H9 (cell line): ENCODE measurements at regions not wholly inside any gene's neighbourhood (a gene's known extent, or its start where the extent isn't known, plus 50 kb on each side); places are given as distances from the start of the nearest gene placed in this dataset.

ENCODE experiments used
- DNase-seq: peaks from one replicate; pipeline ENCODE4 v3.0.0-alpha.2; 2017
- H2AFZ ChIP-seq: one replicate; pipeline ENCODE4 v1.6.1; 2013; ENCODE audit warnings: mild to moderate bottlenecking, low read length, control low read depth, moderate library complexity
- H2AK5ac ChIP-seq: 2 replicates; pipeline ENCODE4 v1.6.1; 2013; ENCODE audit warnings: low read length, control low read depth, mixed read lengths; ENCODE audit not compliant: insufficient read length
- H2BK120ac ChIP-seq: one replicate; pipeline ENCODE4 v1.6.1; 2013; ENCODE audit warnings: low read depth, mild to moderate bottlenecking, low read length, control low read depth, inconsistent platforms; ENCODE audit not compliant: poor library complexity, severe bottlenecking
- H2BK12ac ChIP-seq: 2 replicates; pipeline ENCODE4 v1.6.1; 2013; ENCODE audit warnings: low read length, control low read depth, mixed read lengths, low read depth; ENCODE audit not compliant: insufficient read length
- H2BK15ac ChIP-seq: 2 replicates; pipeline ENCODE4 v1.6.1; 2013; ENCODE audit warnings: low read depth, low read length, control low read depth
- H2BK20ac ChIP-seq: one replicate; pipeline ENCODE4 v1.6.1; 2013; ENCODE audit warnings: low read depth, mild to moderate bottlenecking, low read length, control low read depth, inconsistent platforms; ENCODE audit not compliant: poor library complexity, severe bottlenecking
- H2BK5ac ChIP-seq: 2 replicates; pipeline ENCODE4 v1.6.1; 2013; ENCODE audit warnings: low read length, control low read depth, mixed read lengths; ENCODE audit not compliant: insufficient read length
- H3K14ac ChIP-seq: 2 replicates; pipeline ENCODE4 v1.6.1; 2013; ENCODE audit warnings: low read length, control low read depth; ENCODE audit not compliant: insufficient read depth
- H3K18ac ChIP-seq: 2 replicates; pipeline ENCODE4 v1.6.1; 2013; ENCODE audit warnings: low read depth, mild to moderate bottlenecking, mixed read lengths, low read length, control low read depth; ENCODE audit not compliant: insufficient read length
- H3K23ac ChIP-seq: 2 replicates; pipeline ENCODE4 v1.6.1; 2013; ENCODE audit warnings: low read length, control low read depth, mixed read lengths, low read depth; ENCODE audit not compliant: insufficient read length
- H3K23me2 ChIP-seq: 2 replicates; pipeline ENCODE4 v1.6.1; 2013; ENCODE audit warnings: low read depth, mild to moderate bottlenecking, mixed read lengths, low read length, control low read depth; ENCODE audit not compliant: insufficient read length, poor library complexity, severe bottlenecking
- H3K27ac ChIP-seq: 2 replicates; pipeline ENCODE4 v1.5.1; 2013; ENCODE audit warnings: low read length, control low read depth, mixed read lengths, low read depth; ENCODE audit not compliant: insufficient read length
- H3K27me3 ChIP-seq: 2 replicates; pipeline ENCODE4 v1.6.1; 2013; ENCODE audit warnings: low read length, control low read depth, inconsistent platforms; ENCODE audit not compliant: insufficient read depth
- H3K4ac ChIP-seq: 2 replicates; pipeline ENCODE4 v1.6.1; 2013; ENCODE audit warnings: low read depth, mild to moderate bottlenecking, control low read depth, inconsistent platforms, low read length, moderate library complexity
- H3K4me1 ChIP-seq: 2 replicates; pipeline ENCODE4 v1.6.1; 2013; ENCODE audit warnings: low read length, control low read depth, inconsistent platforms; ENCODE audit not compliant: insufficient read depth
- H3K4me2 ChIP-seq: 2 replicates; pipeline ENCODE4 v1.6.1; 2013; ENCODE audit warnings: low read length, control low read depth, mixed read lengths; ENCODE audit not compliant: insufficient read length, insufficient read depth
- H3K56ac ChIP-seq: 2 replicates; pipeline ENCODE4 v1.6.1; 2013; ENCODE audit warnings: low read depth, mild to moderate bottlenecking, mixed read lengths, low read length, control low read depth; ENCODE audit not compliant: insufficient read length
- H3K79me1 ChIP-seq: 2 replicates; pipeline ENCODE4 v1.6.1; 2013; ENCODE audit warnings: low read depth, mild to moderate bottlenecking, moderate library complexity, low read length, control low read depth, inconsistent platforms; ENCODE audit not compliant: insufficient read depth, poor library complexity, severe bottlenecking
- H3K79me2 ChIP-seq: 2 replicates; pipeline ENCODE4 v1.6.1; 2013; ENCODE audit warnings: low read length, control low read depth, inconsistent platforms; ENCODE audit not compliant: insufficient read depth
- H3K9ac ChIP-seq: 2 replicates; pipeline ENCODE4 v1.6.1; 2013; ENCODE audit warnings: low read length, control low read depth, mixed read lengths; ENCODE audit not compliant: insufficient read length; ENCODE audit errors: extremely low read depth
- H3K9me3 ChIP-seq: one replicate; pipeline ENCODE4 v1.6.1; 2013; ENCODE audit warnings: low read depth, low read length, inconsistent platforms; ENCODE audit not compliant: control insufficient read depth
- H3T11ph ChIP-seq: one replicate; pipeline ENCODE4 v1.6.1; 2013; ENCODE audit warnings: mild to moderate bottlenecking, low read length, control low read depth, inconsistent platforms
- H4K20me1 ChIP-seq: one replicate; pipeline ENCODE4 v1.6.1; 2013; ENCODE audit not compliant: control insufficient read depth, insufficient read length, insufficient read depth
- H4K5ac ChIP-seq: 2 replicates; pipeline ENCODE4 v1.6.1; 2013; ENCODE audit warnings: low read depth, mild to moderate bottlenecking, mixed read lengths, low read length, control low read depth; ENCODE audit not compliant: insufficient read length
- H4K8ac ChIP-seq: replicated peaks from 2 replicates; pipeline ENCODE4 v1.6.1; 2013; ENCODE audit warnings: low read length, control low read depth, mixed read lengths, low read depth; ENCODE audit not compliant: insufficient read length
- H4K91ac ChIP-seq: 2 replicates; pipeline ENCODE4 v1.6.1; 2013; ENCODE audit warnings: low read depth, mild to moderate bottlenecking, moderate library complexity, mixed read lengths, low read length, control low read depth; ENCODE audit not compliant: insufficient read length
- H3K27ac Mint-ChIP-seq, 3 experiments: 2 replicates in 2 of 3; 3 replicates in 1 of 3; pipeline ENCODE4 v1.8.0; 2020 to 2021; ENCODE audit warnings: mixed read lengths in 3 of 3, mild to moderate bottlenecking in 1 of 3, moderate library complexity in 1 of 3
- H3K27me3 Mint-ChIP-seq: 2 replicates; pipeline ENCODE4 v1.8.0; 2021; ENCODE audit warnings: low read depth, mild to moderate bottlenecking, moderate library complexity, mixed read lengths
- H3K36me3 Mint-ChIP-seq, 3 experiments: 2 replicates in 2 of 3; 3 replicates in 1 of 3; pipeline ENCODE4 v1.8.0; 2020 to 2021; ENCODE audit warnings: low read depth in 3 of 3, mixed read lengths in 3 of 3; ENCODE audit not compliant: insufficient read depth in 1 of 3
- H3K4me1 Mint-ChIP-seq, 2 experiments: 2 replicates each; pipeline ENCODE4 v1.8.0; 2020; ENCODE audit warnings: mixed read lengths in 2 of 2
- H3K4me3 Mint-ChIP-seq, 2 experiments: 2 replicates in 1 of 2; 3 replicates in 1 of 2; pipeline ENCODE4 v1.8.0; 2020 to 2021; ENCODE audit warnings: mild to moderate bottlenecking in 2 of 2, mixed read lengths in 2 of 2, moderate library complexity in 1 of 2
- H3K9me3 Mint-ChIP-seq, 2 experiments: 2 replicates in 1 of 2; 3 replicates in 1 of 2; pipeline ENCODE4 v1.8.0; 2020; ENCODE audit warnings: mild to moderate bottlenecking in 2 of 2, mixed read lengths in 2 of 2, moderate library complexity in 1 of 2
- WGBS: extraction: QIAGEN DNeasy Blood & Tissue Kit; methylation state at CpG from one replicate; pipeline ENCODE4 v1.1.7; 2013; ENCODE audit warnings: missing lambda C conversion rate, low lambda C conversion rate, mixed read lengths; ENCODE audit not compliant: insufficient read length; ENCODE audit errors: extremely low coverage; 5-methylcytosine and 5-hydroxymethylcytosine counted together
- TF ChIP-seq, protein P1 (sequence below): fragments of 200-600 bp; sonication (generic); conservative IDR thresholded peaks from 3 replicates; pipeline ENCODE4 v1.8.0; 2021; ENCODE audit warnings: antibody characterized with exemption, mild to moderate bottlenecking

DNA sequence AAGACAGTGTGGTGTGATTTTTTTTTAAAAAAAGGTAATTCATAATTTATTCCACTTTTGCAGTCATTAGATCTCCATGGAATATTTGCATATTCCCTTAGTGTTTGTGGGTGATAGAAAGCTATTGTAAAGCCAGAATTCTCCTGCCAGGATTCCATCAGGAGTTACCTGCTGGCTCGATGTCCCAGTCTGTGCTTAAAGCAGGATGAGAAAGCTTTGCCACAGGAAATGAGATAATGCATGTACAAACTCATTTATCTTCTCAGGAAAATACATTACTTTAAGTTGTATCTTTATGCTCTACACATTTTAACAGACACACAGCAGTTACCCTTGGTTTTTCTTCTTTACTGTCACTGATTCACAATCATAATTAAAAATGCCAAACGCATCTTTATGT lies 553.0 kb downstream of the CD109 start:
- Histone ChIP-seq H3K4me1 (no peaks in the 10 kb centered on the region), H3K14ac (no peak overlapping the region), H2BK15ac (no peak overlapping the region), H2BK20ac (no peak overlapping the region), H2BK120ac (no peak overlapping the region), H3K27me3 (no peaks in the 10 kb centered on the region), H3K4me2 (no peak overlapping the region), H3K79me2 (no peaks in the 10 kb centered on the region), H2BK5ac (no peak overlapping the region), H3T11ph (no peak overlapping the region), H4K8ac (no peak overlapping the region), H2BK12ac (no peak overlapping the region), H3K4ac (no peak overlapping the region), H3K56ac (no peak overlapping the region), H4K91ac (no peak overlapping the region), H3K18ac (no peak overlapping the region), H4K20me1 (no peaks in the 10 kb centered on the region), H4K5ac (no peak overlapping the region), H2AK5ac (no peak overlapping the region), H3K23ac (no peak overlapping the region), H2AFZ (no peak overlapping the region), H3K9me3 (no peaks in the 10 kb centered on the region), H3K27ac (no peak overlapping the region), H3K23me2 (no peaks in the 10 kb centered on the region), H3K9ac (no peak overlapping the region), H3K79me1 (no peaks in the 10 kb centered on the region)
- no peak for DNase-seq
- H3K4me1 Mint-ChIP-seq, result peaks cover 4 to 11% of the 10 kb centered on the region in 2 experiments; a peak in 2 of 4 replicates
- no peaks in the 10 kb centered on the region for H3K27me3 Mint-ChIP-seq
- no peak overlapping the region for H3K4me3 Mint-ChIP-seq
- peak overlapping the region in 1 of 3 experiments; percentile 58; a peak in 2 of 7 replicates for H3K27ac Mint-ChIP-seq
- H3K36me3 Mint-ChIP-seq, result peaks cover 0 to 3% (median 0%) of the 10 kb centered on the region in 3 experiments; a peak in 2 of 7 replicates
- TF ChIP-seq, protein P1, sequence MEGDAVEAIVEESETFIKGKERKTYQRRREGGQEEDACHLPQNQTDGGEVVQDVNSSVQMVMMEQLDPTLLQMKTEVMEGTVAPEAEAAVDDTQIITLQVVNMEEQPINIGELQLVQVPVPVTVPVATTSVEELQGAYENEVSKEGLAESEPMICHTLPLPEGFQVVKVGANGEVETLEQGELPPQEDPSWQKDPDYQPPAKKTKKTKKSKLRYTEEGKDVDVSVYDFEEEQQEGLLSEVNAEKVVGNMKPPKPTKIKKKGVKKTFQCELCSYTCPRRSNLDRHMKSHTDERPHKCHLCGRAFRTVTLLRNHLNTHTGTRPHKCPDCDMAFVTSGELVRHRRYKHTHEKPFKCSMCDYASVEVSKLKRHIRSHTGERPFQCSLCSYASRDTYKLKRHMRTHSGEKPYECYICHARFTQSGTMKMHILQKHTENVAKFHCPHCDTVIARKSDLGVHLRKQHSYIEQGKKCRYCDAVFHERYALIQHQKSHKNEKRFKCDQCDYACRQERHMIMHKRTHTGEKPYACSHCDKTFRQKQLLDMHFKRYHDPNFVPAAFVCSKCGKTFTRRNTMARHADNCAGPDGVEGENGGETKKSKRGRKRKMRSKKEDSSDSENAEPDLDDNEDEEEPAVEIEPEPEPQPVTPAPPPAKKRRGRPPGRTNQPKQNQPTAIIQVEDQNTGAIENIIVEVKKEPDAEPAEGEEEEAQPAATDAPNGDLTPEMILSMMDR, result no peak
- no CpG with 5 or more reads among the region's 2 CpGs for WGBS
- peaks cover 0 to 5% of the 10 kb centered on the region in 2 experiments; a peak in 4 of 5 replicates for H3K9me3 Mint-ChIP-seq
